ENCODE measurements at regions not wholly inside any gene's neighbourhood (a gene's known extent, or its start where the extent isn't known, plus 50 kb on each side); places are given as distances from the start of the nearest gene placed in this dataset.

- Histone ChIP-seq H3K27ac (ENCODE audit: low read depth, low read length) (no peak overlapping the region), H3K18ac (ENCODE audit: extremely low read depth, low read length) (no peak overlapping the region), H2AFZ (ENCODE audit: low read length) (no peak overlapping the region), H3K4me3 (ENCODE audit: extremely low read depth in 1 of 4, insufficient read depth in 2 of 4, low read depth in 3 of 4, low read length in 4 of 4) (no peak overlapping the region), H2AK5ac (ENCODE audit: low read depth, low read length) (no peak overlapping the region), H4K8ac (ENCODE audit: extremely low read depth, insufficient read depth, low read length) (no peak overlapping the region), H3K79me1 (ENCODE audit: low read depth, low read length) (no peaks in the 10 kb centered on the region), H3K27me3 (replicated peaks in 1 of 4; ENCODE audit: control insufficient read depth in 3 of 4, extremely low read depth in 1 of 4, insufficient read depth in 3 of 4, low read length in 3 of 4) (no peaks in the 10 kb centered on the region), H3K4me2 (ENCODE audit: insufficient read depth in 1 of 2, low read depth in 2 of 2, low read length in 2 of 2) (no peak overlapping the region), H3K79me2 (ENCODE audit: control insufficient read depth in 1 of 2, insufficient read depth in 2 of 2, low read length in 2 of 2) (no peaks in the 10 kb centered on the region), H2BK15ac (ENCODE audit: low read length) (no peak overlapping the region), H2BK5ac (ENCODE audit: low read depth, low read length) (no peak overlapping the region), H2BK120ac (replicated peaks; ENCODE audit: low read depth, low read length) (no peak overlapping the region), H3K14ac (ENCODE audit: insufficient read length) (no peak overlapping the region), H3K9me3 (ENCODE audit: insufficient read depth in 2 of 2, low read depth in 1 of 2, low read length in 1 of 2) (no peaks in the 10 kb centered on the region), H3K23me2 (ENCODE audit: low read depth, low read length) (no peaks in the 10 kb centered on the region), H2BK20ac (ENCODE audit: low read length) (no peak overlapping the region), H4K91ac (replicated peaks; ENCODE audit: insufficient read length, low read length) (no peak overlapping the region), H4K5ac (ENCODE audit: insufficient read length, low read depth, low read length) (no peak overlapping the region), H3K56ac (replicated peaks; ENCODE audit: insufficient read length, low read depth, low read length) (no peak overlapping the region), H3K9ac (replicated peaks in 1 of 4; ENCODE audit: extremely low read depth in 1 of 4, low read depth in 3 of 4, low read length in 3 of 4) (no peak overlapping the region), H4K20me1 (replicated peaks in 1 of 2; ENCODE audit: control insufficient read depth in 1 of 2, insufficient read depth in 2 of 2, low read length in 2 of 2) (no peaks in the 10 kb centered on the region), H3K36me3 (ENCODE audit: control insufficient read depth in 2 of 4, insufficient read depth in 4 of 4, low read length in 3 of 4) (no peaks in the 10 kb centered on the region), H3K23ac (ENCODE audit: insufficient read length) (no peak overlapping the region), H3K4me1 (replicated peaks in 1 of 4; ENCODE audit: control insufficient read depth in 3 of 4, insufficient read depth in 4 of 4, low read length in 3 of 4) (peaks cover 0 to 2% (median 0%) of the 10 kb centered on the region in 4 experiments; a peak in 1 of 7 replicates), H3K4ac (replicated peaks; ENCODE audit: insufficient read length, low read depth, low read length) (no peak overlapping the region), H2BK12ac (ENCODE audit: low read depth, low read length) (no peak overlapping the region)
- no peak for FAIRE-seq
- WGBS, 2 experiments (ENCODE audit: extremely low coverage in 1 of 2, insufficient coverage in 1 of 2, insufficient read length in 1 of 2, insufficient replicate concordance in 2 of 2, low coverage in 1 of 2, low lambda C conversion rate in 2 of 2, missing lambda C conversion rate in 1 of 2): 89% methylated on average over 4 of the region's 4 CpGs; no CpG with 5 or more reads in 1 of the 2 experiments
- ChIA-PET POLR2A (ENCODE audit: partially characterized antibody) (no interaction called here), CTCF (ENCODE audit: partially characterized antibody) (interaction anchor here (0.6 kb wide), 1 partner anchor 298 kb away, joined by 3 read pairs; no protein-coding TSS in a partner anchor)
- TF ChIP-seq CHD2 (IDR thresholded peaks at IDR 0.05; ENCODE audit: low read length): no peak
- no peak for TF ChIP-seq CTCF (IDR thresholded peaks at IDR 0.05; ENCODE audit: control extremely low read depth in 1 of 3, insufficient read depth in 1 of 3, low read depth in 1 of 3, low read length in 3 of 3)
- TF ChIP-seq, protein P1, sequence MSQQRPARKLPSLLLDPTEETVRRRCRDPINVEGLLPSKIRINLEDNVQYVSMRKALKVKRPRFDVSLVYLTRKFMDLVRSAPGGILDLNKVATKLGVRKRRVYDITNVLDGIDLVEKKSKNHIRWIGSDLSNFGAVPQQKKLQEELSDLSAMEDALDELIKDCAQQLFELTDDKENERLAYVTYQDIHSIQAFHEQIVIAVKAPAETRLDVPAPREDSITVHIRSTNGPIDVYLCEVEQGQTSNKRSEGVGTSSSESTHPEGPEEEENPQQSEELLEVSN (IDR thresholded peaks at IDR 0.05): no peak
- DNase-seq (ENCODE audit: low read depth in 1 of 2, low spot score in 2 of 2): no peak
Measured at GRCh38 chr9:88773627-88774244, 217.5 kb upstream of the S1PR3 start.

Data from H1 (cell line).